ENCODE measurements at regions not wholly inside any gene's neighbourhood (a gene's known extent, or its start where the extent isn't known, plus 50 kb on each side); places are given as distances from the start of the nearest gene placed in this dataset.

DNA sequence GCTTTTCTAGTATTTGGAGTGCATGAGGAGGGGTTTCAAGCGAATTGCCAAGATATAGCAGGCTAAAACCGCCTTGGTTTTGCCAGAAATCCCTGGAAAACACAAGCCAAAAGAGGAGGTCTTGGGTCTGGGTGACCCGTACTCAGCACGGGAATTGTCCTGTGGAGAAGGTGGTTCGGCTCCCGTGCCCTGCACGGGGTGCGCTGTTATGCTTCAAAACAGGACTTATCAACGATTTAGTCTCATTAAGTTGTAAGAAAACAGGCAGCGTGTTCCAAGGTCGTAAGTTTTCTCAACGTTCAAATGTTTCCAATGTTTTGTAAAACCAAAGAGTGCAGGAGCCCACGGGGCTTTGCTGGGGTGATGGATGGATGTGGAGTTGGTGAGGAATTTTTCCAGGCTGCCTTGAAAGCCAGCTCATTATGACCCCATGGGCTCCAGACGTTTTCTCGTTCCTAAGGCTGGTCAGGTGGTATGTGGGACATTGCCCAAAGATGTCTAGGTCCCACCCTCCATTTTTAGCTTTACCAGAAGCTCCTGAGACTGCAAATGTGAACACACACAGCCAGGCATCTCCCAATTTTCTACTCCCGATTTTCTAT, 75.4 kb upstream of the CLDN14 start:
- DNase-seq: no peak

DNA sequence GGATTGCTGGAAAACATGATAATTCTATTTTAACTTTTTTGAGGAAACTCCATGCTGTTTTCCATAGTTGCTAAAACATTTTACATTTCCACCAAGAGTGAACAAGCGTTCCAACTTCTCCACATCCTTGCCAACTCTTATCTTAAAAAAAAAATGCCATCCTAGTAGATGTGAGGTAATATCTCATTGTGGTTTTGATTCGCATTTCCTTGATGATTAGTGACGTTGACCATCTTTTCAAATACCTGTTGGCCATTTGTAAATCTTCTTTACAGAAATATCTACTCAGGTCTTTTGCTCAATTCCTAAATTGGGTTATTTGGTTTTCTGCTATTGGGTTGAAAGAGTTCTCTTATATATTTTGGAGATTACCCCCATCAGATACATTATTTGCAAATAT, 77.4 kb upstream of the CLDN14 start:
- no peak for DNase-seq

DNA sequence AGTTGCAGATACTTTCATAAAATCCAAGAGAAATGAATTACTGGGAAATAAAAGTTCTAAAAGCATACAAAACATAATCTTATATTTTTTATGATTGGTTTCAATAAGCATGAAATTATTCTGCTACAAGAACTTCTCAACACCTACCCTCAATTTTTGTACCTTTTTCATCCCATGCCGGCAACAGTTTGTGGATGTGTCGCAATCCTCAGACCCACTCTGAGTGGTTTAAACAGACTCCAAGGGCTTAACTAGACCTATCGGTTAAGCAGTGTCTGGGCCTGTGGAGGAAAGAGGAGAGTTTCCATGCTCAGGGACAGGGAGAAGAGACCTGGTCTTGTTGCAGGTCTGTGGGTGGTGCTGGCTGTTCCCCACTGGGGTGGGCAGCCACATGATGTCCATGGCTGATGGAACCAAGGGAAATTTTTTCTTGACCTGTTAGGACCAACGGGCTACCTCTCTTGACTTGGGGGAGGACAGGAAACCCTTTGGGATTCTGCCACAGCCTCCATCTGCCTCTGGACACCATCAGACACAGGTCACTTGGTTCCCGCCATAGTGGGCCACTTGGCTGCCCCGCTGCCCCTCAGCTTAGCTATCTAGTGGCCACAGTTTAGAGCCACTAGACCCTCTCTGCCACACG, 81.1 kb upstream of the CLDN14 start:
- DNase-seq: no peak

DNA sequence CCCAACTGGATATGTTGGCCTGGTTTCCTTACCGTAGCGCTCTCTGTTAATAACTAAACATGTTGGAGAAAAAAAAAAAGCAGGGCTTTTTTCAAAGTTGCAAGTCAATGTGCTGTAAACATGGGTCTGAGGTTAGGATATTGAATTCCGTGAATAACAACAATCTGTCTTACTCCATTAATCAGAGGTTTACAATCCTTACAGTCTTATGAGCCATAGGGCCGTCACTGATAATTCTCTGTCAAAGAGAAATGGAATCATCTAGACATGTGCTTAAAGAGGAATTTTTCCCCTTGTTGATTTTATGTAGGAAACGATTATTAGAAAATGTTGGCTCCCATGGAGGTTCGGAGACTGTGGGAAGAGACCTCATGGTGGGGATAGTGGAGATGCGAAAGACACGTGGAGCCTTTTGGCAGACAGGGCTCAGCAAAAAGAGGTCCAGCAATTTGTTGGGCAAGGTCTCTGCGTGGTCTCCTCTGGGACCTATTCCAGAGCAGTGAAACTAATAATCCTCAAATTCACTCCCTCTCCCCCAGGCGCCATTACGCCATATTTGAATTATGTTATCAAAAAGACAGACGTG, 83.5 kb upstream of the CLDN14 start:
- no peak for DNase-seq

DNA sequence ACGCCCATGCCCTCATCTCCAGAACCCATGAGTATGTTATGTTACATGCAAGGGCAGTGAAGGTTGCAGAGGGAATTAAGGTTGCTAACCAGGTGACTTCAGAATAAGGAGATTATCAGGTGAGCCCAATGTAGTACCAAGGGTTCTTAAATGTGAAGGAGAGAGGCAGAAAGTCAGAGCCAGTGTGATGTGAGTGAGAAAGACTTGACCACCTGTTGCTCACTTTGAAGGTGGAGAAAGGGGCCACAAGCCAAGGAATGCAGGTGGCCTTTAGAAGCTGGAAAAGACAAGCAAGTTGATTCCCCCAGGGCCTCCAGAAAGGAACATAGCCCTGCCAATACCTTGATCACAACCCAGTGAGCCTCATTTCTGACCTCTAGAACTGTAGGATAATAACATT, 84.7 kb upstream of the CLDN14 start:
- DNase-seq: no peak

DNA sequence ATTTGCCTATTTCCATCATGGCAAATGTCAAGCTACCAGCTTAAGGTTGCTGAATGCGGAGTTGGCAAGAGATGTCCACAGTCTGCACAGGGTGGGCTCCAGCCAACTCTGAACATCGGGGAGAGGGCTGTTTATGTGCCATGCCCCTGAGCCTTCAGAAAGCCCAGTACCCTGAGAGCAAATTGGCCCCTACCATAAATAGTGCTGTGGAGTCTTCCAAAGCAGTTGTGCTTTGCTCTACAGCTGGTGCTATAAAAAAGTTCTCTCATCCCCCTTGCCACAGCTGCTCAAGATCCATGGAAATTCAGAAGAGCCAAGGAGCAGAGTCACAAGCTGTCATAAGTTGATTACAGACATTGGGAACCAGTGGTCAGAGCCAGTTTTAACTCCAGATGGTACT, 85.6 kb upstream of the CLDN14 start:
- no peak for DNase-seq

DNA sequence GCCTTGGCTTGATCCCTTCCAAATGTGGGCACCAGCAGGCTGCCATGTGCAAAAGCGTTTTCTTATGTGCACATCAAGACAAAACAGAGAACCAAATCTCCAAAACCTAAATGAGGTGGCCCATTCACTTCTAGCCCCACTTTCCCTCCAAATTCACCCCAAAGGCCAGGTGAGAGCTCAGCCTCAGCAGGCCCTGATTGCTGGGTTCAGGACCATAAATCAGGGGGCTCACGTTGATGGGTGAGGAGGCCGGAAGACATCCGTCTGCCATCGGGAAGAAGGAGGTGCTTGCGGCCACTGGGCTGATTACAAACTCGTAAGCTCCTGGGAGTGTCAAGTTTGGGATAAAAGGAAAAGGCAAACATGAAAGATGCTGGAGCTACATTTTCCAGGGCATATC, 86.7 kb upstream of the CLDN14 start:
- DNase-seq: no peak

DNA sequence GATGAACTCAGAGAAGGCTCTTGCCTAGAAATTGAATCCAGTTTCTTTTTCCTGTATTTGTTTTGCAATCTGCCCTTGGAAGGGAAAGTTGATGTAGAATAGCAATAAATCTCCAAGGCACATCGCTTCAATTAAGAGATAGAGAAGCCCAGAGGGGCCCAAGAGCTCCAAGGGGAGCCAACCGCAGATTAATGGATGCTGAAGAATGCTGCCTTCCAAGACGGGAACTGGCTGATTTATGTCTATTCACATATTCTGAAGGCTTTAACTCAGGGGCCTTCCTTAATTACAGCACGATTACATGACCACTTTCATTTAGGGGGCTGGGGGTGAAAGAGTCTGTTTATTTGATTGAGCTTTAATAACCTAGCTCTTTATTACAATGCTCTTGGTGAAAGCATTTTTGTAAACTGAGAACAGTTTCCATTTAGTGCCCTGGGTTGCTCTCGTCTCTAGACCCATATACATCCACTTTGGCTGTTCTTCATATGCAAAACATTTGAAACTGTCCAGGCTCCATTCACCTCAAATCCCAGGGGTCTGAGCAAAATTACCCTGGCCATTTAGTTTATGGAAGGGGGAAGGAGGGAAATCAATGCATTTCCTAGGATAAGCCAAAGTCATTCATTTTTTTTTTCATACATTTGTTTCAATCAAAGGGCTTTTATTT, 87.4 kb upstream of the CLDN14 start:
- DNase-seq: no peak

DNA sequence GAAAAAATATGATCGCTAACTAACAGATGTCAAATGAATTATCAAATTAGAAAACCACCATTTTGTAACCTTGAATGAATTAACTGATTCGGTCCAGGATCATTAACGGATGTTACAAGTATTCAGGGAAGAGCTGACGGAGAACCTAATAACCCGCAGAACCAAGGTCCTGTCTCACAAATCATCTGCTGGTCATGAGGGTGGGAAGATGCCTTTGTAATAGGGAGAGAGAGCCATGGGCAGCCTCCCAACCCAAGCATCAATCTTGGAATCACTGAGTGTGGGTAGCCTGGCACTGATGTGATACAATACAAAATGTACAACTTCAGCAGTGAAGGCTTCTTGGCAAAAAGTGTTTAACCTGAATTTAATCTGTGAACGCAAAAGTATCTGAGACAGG, 89.6 kb upstream of the CLDN14 start:
- no peak for DNase-seq

DNA sequence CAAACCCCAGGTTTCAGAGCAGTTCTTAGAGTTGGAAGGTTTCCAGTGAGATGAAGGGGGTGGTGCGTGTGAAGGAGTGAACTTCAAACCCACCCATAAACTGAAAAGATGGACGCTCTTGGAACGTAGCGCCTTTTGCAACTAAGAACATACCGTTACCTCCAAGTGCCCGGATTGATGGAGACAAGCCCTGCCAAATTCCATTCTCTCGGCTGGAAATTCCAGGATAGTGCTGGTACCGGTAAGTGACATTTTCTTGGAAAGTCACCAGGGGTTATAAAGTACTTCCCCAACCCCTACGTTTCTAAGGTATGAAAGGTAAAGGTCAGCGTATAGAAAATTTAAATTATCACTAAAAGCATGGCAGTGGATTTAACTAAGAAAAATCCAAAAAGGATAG, 91.6 kb upstream of the CLDN14 start:
- no peak for DNase-seq

DNA sequence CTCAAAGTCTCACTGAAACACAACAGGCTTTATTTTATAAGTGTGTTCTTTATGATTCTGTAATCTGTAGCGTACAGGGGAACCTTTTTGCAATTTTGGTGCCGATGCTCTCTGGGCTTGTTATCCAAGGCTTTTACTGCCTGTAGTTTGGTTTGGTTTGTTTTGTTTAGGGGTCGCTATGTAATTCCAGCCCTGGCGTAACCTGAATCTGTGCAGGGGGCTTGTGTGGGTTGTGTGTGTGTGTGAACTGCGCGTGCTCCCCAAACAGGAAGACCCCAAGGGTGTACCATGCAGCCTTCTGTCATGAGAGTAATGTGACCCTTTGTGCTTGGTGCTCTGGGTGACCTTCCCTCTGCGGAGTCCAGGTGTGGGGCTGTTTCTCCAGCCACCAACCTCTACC, 92.1 kb upstream of the CLDN14 start:
- DNase-seq: no peak

DNA sequence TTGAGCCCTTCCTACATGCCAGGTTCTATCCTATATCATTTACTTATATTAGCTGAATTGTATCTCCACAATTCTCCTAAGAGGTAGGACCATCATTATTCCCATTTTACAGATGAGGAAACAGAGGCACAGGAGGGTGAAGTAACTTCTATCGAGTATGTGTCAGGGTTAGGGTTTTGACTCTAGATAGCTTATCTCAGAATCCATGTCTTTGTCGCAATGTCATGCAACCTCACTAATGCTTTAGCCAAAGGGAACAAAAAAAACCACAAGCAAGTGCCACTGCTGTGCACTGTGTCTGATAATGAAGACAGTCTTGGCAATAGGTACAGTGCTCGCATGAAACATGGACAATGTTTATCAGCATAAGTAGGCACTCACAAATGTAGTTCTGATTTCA, 95.4 kb upstream of the CLDN14 start:
- no peak for DNase-seq

DNA sequence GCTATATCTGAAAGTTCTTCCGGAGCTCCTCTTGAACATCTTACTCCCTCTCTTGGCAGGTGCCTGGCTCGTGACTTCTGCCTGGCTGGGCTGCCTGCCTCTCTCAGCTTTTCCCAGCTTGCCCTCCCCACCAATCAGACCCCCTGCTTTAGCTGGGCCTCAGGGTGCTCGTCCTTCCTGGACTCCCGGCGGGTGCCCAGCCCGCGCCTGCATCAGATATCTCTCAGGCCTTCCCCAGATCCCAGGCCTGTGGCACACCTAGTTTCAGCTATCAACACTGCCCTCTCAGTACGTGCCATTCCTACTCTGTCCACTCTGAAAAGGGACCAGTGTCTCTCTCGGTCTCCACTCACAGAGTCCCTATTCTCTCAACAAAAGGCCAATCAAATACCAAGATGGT, 96.5 kb upstream of the CLDN14 start:
- no peak for DNase-seq

DNA sequence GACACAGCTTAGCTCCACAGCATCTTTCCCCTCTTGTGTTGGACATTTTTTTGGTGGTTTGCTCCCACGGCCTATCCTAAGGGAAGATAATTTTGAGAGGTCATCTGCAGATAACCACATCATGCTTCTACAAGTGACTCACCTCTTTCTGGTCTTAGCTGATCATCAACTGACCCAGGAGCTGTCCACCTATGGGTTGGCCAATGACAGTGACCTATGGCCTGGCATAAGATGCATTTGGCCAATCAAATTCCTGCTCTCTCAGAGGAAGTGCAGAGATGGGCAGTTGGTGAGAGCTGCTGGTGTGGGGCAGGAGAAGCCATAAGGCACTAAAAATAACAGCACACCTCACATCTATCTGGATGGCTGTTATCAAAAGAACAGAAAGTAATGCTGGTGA, 100.0 kb upstream of the CLDN14 start:
- no peak for DNase-seq

DNA sequence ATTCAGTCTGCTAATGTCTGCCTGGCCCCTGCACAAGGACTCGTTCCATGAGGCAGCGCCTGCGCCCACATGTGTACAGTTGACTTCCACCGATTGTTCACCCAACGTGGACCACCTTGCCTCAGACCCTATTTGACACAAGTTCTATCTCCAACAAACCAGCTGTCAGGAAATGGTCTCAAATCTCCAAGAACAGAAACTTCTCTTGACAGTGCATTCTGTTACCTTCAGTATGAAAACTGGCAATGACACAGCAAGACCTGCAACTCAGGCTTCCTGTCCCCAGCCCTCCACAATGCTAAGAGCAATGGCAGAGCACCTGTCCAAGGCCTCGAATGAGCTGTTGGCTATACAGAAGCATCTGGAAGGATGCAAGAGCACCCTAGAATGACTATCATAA, 102.3 kb upstream of the CLDN14 start:
- DNase-seq: no peak

DNA sequence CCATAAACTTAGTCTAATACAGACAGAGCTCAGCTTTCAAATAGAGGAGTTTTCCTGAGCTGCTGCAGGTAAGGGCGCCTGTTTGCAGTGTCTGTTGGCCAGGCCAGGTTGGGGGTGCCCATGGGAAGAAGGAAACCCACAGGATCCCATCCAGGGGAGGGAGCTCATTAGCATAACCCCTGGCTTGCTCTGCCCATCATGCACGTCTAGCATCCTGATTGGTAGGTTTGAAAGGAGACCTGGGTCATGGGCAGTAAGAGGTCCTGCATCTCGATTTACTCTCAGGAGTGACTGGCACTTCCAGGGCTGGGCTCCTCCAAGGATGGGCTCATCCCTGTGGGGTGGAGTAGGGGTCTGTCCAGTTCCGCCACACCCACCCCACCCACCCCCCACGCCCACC, 103.7 kb upstream of the CLDN14 start:
- DNase-seq: no peak

DNA sequence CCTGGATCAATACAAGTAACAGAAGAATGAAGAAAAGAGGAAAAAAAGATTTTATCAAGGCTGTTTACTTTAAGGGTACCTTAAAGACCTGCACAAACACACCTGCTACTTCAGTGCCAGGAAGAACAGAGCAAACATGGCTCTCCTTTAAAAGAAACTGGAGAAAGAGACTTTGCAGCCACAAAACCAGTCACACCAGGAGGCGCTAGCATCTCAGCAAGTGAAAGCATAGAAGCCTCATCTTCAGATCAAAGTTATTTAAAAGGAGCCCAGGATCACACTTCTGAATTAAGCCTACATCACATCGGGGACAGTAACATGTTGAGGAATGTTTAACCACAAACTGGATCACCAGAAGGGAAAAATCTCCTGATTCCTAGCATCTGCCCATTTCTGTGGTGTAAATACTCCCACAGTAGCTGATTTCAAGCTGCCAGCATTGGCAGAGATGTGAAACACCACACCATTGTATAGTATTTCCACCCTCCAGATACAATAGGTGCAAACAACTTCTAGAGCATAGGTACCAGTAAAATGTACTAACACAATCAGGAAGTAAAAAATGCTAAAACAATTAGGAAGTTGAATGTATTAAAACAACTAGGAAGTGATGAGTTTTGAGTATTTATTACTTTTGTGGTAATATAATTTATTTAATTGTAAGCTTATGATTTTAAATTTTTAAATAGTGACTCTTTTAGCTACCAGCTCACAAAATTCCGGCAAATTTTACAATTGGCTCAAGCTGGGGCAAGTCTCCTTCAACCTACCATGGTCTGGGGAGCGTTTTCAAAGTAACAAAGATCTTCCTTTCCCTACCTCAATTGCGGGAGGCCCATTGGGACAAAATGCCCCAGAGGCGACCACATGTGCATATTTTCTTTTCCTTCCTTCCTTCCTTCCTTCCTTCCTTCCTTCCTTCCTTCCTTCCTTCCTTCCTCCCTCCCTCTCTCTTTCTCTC, 105.3 kb upstream of the CLDN14 start:
- DNase-seq: no peak

DNA sequence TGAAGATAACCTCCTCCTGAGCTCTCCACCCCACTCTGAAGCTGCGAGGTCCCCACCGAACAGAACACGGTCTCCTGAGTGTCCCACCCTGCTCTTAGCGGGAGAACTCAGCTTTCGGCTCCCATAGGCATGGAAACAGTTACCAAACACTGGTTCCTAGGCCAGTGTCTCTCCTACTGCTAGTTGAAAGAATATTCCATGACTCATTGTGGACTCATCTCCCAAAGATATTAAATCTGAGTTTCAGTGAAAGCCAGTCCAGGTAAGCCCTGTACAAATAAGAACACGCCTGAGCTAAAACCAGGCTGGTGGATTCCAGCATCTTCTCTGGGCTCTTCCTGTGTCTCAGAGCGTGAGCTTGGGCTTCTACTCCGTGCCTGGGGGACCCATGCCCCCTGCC, 107.5 kb upstream of the CLDN14 start:
- DNase-seq: no peak

DNA sequence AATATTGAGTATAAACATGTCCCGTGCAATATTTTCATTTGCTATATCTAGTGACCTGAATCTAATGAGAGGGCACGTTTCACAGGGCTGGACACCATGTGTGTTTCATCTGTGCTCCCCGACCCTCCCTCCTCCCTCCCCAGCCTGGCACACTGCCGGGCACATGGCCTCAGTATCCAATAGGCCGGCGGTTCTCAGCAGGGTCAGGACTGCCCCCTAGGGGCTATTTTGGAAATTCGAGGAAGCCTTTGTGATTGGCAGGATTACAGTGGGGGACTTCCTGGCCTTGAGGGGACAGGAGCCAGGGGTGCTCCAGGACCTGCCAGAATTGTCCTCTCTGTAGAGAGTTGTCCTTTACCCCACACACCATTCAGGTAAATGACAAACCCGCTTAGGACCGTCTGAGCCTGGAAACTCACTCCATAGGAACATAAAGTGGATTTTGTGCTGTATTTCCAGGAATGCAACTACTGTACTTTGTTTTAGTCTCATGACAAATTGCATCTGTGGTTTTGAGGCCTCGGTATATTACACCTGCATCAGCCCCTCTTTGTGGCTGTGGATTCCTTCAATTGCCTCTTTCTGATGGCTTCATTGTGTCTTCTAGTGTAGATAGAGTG, 109.5 kb upstream of the SIM2 start:
- DNase-seq: peak; percentile 29 to 68

DNA sequence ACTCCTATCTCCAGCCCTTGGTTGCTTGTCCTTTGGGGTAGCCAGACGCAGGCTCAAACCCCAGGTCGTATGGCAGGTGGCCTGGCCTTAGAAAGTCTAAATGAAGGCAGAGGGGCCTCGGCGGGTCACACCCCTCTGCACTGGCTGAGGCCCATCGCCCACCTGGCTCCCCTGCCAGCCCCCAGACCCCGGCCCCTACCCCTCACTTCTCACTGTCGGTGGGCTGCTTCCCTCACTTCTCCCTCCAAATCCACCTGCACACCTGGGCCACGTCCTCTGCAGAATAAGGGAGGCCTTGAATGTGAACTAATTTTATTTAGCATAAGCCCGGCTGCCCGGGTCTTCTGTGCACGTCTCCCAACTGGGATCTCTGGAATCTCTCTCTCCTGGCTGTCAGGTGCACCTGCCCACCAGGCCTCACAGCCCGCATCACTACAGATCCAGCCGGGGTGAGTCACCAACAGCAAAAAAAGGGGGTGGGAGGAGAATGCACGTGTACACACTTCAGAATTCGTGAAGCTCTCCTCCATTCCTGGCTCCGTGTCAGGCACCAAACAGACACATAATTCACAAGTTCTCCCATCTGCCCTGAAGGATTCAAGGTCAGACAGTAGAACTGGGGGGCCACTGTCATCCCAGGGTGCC, 107.5 kb upstream of the SIM2 start:
- DNase-seq: no peak

DNA sequence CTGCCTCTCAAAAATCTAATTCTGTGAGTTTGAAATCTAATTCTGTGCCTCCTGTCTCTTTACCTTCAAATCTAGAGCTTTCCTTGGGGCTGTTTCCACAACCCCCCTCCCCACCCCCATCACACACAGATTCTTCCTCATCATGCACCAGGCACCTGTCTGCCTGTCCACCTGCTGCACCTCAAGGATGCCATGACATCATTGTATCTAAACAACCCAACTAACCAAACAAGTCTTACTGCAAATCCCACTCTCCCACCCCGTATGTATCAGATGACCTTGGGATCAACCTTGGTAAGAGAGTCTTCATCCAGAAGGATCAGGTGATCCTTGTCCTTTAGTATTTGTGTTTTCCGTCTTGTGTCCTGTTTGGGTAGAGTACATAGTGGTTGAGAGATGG, 102.7 kb upstream of the SIM2 start:
- no peak for DNase-seq

DNA sequence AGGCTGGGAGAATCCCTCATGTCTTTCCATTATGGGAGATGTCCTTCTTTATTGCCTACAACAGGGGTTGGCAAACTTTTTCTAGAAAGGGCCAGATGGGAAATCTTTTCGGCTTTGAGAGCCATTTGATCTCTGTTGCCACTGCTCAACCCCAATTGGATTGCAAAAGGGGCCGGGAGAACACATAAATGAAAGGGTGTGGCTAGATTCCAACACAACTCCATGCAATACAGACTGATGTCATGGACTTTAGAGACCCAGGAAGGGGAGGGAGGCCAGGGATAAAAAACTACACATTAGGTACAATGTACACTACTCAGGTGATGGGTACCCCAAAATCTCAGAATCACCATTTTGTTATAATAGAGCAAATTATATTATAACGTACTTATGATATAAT, 97.6 kb upstream of the SIM2 start:
- no peak for DNase-seq

Data from NCI-H446 (cell line).